Trophoblast cell (in vitro differentiated cells and primary cell): ENCODE measurements at regions not wholly inside any gene's neighbourhood (a gene's known extent, or its start where the extent isn't known, plus 50 kb on each side); places are given as distances from the start of the nearest gene placed in this dataset.

Source experiments
- DNase-seq, 2 donors: peaks; one replicate each; pipeline ENCODE4 v3.0.0-alpha.2; 2016
- H2AFZ ChIP-seq: 2 replicates; pipeline ENCODE4 v1.6.1; 2013; ENCODE audit warnings: low read length, moderate library complexity, mild to moderate bottlenecking; ENCODE audit not compliant: insufficient read depth, poor library complexity
- H2AK5ac ChIP-seq: 2 replicates; pipeline ENCODE4 v1.6.1; 2013; ENCODE audit warnings: mild to moderate bottlenecking, low read length
- H2BK120ac ChIP-seq: 2 replicates; pipeline ENCODE4 v1.6.1; 2013; ENCODE audit warnings: low read length, mild to moderate bottlenecking, moderate library complexity; ENCODE audit not compliant: insufficient read depth, poor library complexity
- H2BK12ac ChIP-seq: 2 replicates; pipeline ENCODE4 v1.6.1; 2013; ENCODE audit warnings: mild to moderate bottlenecking, low read length, moderate library complexity
- H2BK5ac ChIP-seq: 2 replicates; pipeline ENCODE4 v1.6.1; 2013; ENCODE audit warnings: low read length, low read depth, moderate library complexity, mild to moderate bottlenecking; ENCODE audit not compliant: poor library complexity
- H3K14ac ChIP-seq: 2 replicates; pipeline ENCODE4 v1.6.1; 2013; ENCODE audit warnings: mild to moderate bottlenecking, low read length
- H3K18ac ChIP-seq: 2 replicates; pipeline ENCODE4 v1.6.1; 2013; ENCODE audit warnings: mild to moderate bottlenecking, low read length
- H3K23ac ChIP-seq: 2 replicates; pipeline ENCODE4 v1.6.1; 2013; ENCODE audit warnings: low read length
- H3K27ac ChIP-seq: 2 replicates; pipeline ENCODE4 v1.5.1; 2013; ENCODE audit warnings: low read depth, mild to moderate bottlenecking, inconsistent platforms, low read length, moderate library complexity
- H3K27me3 ChIP-seq: 2 replicates; pipeline ENCODE4 v1.6.1; 2013; ENCODE audit warnings: inconsistent platforms, mild to moderate bottlenecking, low read length, moderate library complexity; ENCODE audit not compliant: insufficient read depth
- H3K36me3 ChIP-seq, 2 experiments: 1 replicate in 1 of 2; 2 replicates in 1 of 2; pipeline ENCODE4 v1.6.1; 2013; ENCODE audit warnings: low read length in 2 of 2, mild to moderate bottlenecking in 2 of 2, moderate library complexity in 1 of 2; ENCODE audit not compliant: insufficient read depth in 2 of 2, control insufficient read depth in 1 of 2
- H3K4ac ChIP-seq: 2 replicates; pipeline ENCODE4 v1.6.1; 2013; ENCODE audit warnings: low read depth, mild to moderate bottlenecking, low read length, moderate library complexity
- H3K4me1 ChIP-seq, 2 experiments: 1 replicate in 1 of 2; 2 replicates in 1 of 2; pipeline ENCODE4 v1.6.1; 2013; ENCODE audit warnings: low read length in 2 of 2, mild to moderate bottlenecking in 2 of 2, moderate library complexity in 1 of 2; ENCODE audit not compliant: insufficient read depth in 2 of 2, control insufficient read depth in 1 of 2
- H3K4me2 ChIP-seq: 2 replicates; pipeline ENCODE4 v1.6.1; 2013; ENCODE audit warnings: inconsistent platforms, mild to moderate bottlenecking, low read length, moderate library complexity
- H3K4me3 ChIP-seq: 2 replicates; pipeline ENCODE4 v1.5.1; 2013; ENCODE audit warnings: mild to moderate bottlenecking, low read depth, low read length, inconsistent platforms
- H3K79me1 ChIP-seq: one replicate; pipeline ENCODE4 v1.6.1; 2013; ENCODE audit warnings: low read length
- H3K79me2 ChIP-seq: 2 replicates; pipeline ENCODE4 v1.6.1; 2013; ENCODE audit warnings: low read length, mild to moderate bottlenecking; ENCODE audit not compliant: control insufficient read depth, insufficient read depth, poor library complexity
- H3K9ac ChIP-seq: 2 replicates; pipeline ENCODE4 v1.6.1; 2013; ENCODE audit warnings: mild to moderate bottlenecking, low read length
- H3K9me3 ChIP-seq: 2 replicates; pipeline ENCODE4 v1.6.1; 2013; ENCODE audit warnings: low read depth, mild to moderate bottlenecking, control low read depth, inconsistent platforms, low read length; ENCODE audit not compliant: insufficient read depth
- H4K12ac ChIP-seq: 2 replicates; pipeline ENCODE4 v1.6.1; 2013; ENCODE audit warnings: low read depth, mild to moderate bottlenecking, low read length, moderate library complexity
- H4K8ac ChIP-seq: 2 replicates; pipeline ENCODE4 v1.6.1; 2013; ENCODE audit warnings: low read depth, mild to moderate bottlenecking, low read length, moderate library complexity
- H4K91ac ChIP-seq: one replicate; pipeline ENCODE4 v1.6.1; 2013; ENCODE audit warnings: low read depth, mild to moderate bottlenecking, low read length, moderate library complexity
- WGBS: extraction: QIAGEN DNeasy Blood & Tissue Kit; methylation state at CpG from one replicate; pipeline ENCODE4 v1.1.7; 2013; ENCODE audit warnings: missing lambda C conversion rate; ENCODE audit not compliant: insufficient read length, insufficient coverage; ENCODE audit errors: extremely low coverage; 5-methylcytosine and 5-hydroxymethylcytosine counted together

DNA sequence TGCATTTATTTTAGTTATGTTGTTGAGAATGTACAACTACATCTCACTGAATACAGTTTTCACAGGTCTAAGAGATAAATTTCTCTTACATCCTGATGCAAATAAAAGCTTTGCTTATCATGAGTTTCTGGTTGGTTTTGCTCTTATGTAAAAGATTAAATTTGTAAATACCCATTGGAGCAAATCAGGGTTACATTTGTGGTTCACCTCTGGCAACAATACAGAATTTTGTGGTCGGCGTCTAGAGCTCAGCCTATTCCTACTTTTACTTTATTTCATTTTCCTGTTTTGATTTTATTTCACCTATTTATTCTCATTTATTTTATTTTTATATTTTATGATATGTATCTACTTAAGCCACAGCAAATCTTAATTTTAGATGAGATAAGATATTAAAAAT, 271.9 kb upstream of the MARCKS start:
- no peak overlapping the region for H2AK5ac ChIP-seq
- H4K8ac ChIP-seq, result no peak overlapping the region
- H3K79me2 ChIP-seq, result no peaks in the 10 kb centered on the region
- H3K9ac ChIP-seq, result no peak overlapping the region
- no peaks in the 10 kb centered on the region for H3K9me3 ChIP-seq
- H3K14ac ChIP-seq, result no peak overlapping the region
- H3K79me1 ChIP-seq, result no peaks in the 10 kb centered on the region
- H2BK120ac ChIP-seq, result no peak overlapping the region
- H3K4me3 ChIP-seq, result no peak overlapping the region
- no peak overlapping the region for H3K18ac ChIP-seq
- H3K23ac ChIP-seq, result no peak overlapping the region
- H2BK5ac ChIP-seq, result no peak overlapping the region
- no peaks in the 10 kb centered on the region for H3K36me3 ChIP-seq
- H2BK12ac ChIP-seq, result no peak overlapping the region
- no peak overlapping the region for H3K4ac ChIP-seq
- no peak overlapping the region for H4K91ac ChIP-seq
- no peak overlapping the region for H4K12ac ChIP-seq
- H3K27ac ChIP-seq, result no peak overlapping the region
- no peak for DNase-seq
- H3K4me1 ChIP-seq, result no peaks in the 10 kb centered on the region
- no peak overlapping the region for H3K4me2 ChIP-seq
- H3K27me3 ChIP-seq, result no peaks in the 10 kb centered on the region
- no peak overlapping the region for H2AFZ ChIP-seq
- WGBS, result no CpG with 5 or more reads among the region's 2 CpGs

DNA sequence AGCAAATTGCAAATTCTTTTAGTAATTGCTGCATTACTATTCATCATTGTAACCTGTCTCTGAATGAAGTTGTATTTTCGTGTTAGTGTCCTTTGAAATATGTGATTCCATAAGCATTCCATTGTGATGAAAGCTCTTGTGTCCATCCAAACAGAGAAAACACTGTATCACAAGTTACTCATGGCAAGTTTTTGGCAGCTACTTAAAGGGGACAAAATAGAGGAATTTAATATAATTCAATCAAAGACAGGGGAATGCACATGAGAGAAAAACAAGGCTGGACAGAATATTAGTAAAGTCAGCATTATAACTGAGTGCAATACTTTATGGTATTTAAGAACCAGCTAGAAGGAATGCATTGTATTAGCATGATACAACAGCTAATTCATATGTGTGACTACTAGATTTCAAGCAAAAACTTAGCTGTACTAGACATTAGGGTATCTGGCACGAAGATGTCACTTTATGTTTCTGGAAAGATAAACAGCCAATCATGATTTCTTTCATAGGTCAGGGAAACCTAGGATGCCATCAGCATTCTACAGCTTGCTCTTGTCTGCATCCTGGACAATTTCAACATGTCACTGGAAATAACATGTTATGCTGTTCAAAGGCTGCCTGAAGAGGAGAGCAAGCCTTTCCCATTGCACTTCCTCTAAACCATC, 270.6 kb upstream of the MARCKS start:
- Histone ChIP-seq H3K14ac (no peak overlapping the region), H3K4me1 (no peaks in the 10 kb centered on the region), H3K18ac (no peak overlapping the region), H3K9me3 (no peaks in the 10 kb centered on the region), H4K12ac (no peak overlapping the region), H4K8ac (no peak overlapping the region), H3K27me3 (no peaks in the 10 kb centered on the region), H3K4ac (no peak overlapping the region), H3K23ac (no peak overlapping the region), H3K4me3 (no peak overlapping the region), H2BK120ac (no peak overlapping the region), H3K9ac (no peak overlapping the region), H3K79me2 (no peaks in the 10 kb centered on the region), H4K91ac (no peak overlapping the region), H3K27ac (no peak overlapping the region), H2BK12ac (no peak overlapping the region), H3K4me2 (no peak overlapping the region), H2BK5ac (no peak overlapping the region), H3K36me3 (no peaks in the 10 kb centered on the region), H2AFZ (no peak overlapping the region), H3K79me1 (no peaks in the 10 kb centered on the region), H2AK5ac (no peak overlapping the region)
- no peak for DNase-seq
- WGBS, result no CpG with 5 or more reads among the region's 2 CpGs

DNA sequence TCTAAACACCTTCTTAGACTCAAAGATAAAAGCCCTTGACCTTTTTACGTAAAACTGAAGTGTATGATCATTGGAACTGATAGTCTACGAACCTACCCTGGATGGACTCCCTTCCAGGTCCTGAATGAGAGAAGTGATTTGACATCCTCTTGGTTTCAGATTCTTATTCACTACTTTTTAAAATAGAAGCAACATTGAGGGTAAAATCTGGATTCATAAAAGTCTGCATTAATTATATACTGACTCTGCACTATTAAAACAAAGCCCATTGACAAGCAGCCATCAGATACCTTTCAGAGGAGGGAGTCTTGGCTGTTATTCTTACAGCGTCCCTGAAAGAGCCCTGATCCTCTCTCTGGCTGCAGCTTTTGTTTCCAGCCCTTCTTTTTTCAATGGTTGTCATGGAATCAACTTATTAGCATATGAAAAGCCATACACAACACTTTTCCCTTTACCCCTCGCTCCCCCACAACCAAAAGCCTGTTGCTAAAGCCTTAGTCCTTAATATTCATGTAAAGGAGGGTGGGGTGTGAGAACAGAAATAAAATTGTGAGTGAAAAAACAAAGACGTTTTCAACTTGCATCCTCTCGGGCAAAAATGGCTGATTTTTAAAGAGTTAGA, 270.0 kb upstream of the MARCKS start:
- no CpG with 5 or more reads among the region's 6 CpGs for WGBS
- no peak overlapping the region for H3K18ac ChIP-seq

GRCh38 chr6:113588646-113589045, 268.5 kb upstream of the MARCKS start:
- H4K91ac ChIP-seq, result no peak overlapping the region
- no peaks in the 10 kb centered on the region for H3K9me3 ChIP-seq
- no peak overlapping the region for H2AK5ac ChIP-seq
- DNase-seq, result no peak
- no peak overlapping the region for H2BK5ac ChIP-seq
- H3K14ac ChIP-seq, result no peak overlapping the region
- H2BK120ac ChIP-seq, result no peak overlapping the region
- H3K36me3 ChIP-seq, result no peaks in the 10 kb centered on the region
- H4K8ac ChIP-seq, result no peak overlapping the region
- no CpG with 5 or more reads among the region's 1 CpG for WGBS
- H3K4me3 ChIP-seq, result no peak overlapping the region
- H3K27me3 ChIP-seq, result no peaks in the 10 kb centered on the region
- H3K4me2 ChIP-seq, result no peak overlapping the region
- H2AFZ ChIP-seq, result no peak overlapping the region
- no peak overlapping the region for H3K18ac ChIP-seq
- no peak overlapping the region for H3K4ac ChIP-seq
- H3K79me1 ChIP-seq, result no peaks in the 10 kb centered on the region
- H3K9ac ChIP-seq, result no peak overlapping the region
- no peak overlapping the region for H4K12ac ChIP-seq
- H3K23ac ChIP-seq, result no peak overlapping the region
- no peak overlapping the region for H2BK12ac ChIP-seq
- H3K79me2 ChIP-seq, result no peaks in the 10 kb centered on the region
- H3K27ac ChIP-seq, result no peak overlapping the region
- no peaks in the 10 kb centered on the region for H3K4me1 ChIP-seq

More for the DNA sequence above, 270.0 kb upstream of the MARCKS start:
- no peaks in the 10 kb centered on the region for H3K4me1 ChIP-seq
- no peaks in the 10 kb centered on the region for H3K36me3 ChIP-seq
- no peak overlapping the region for H2AFZ ChIP-seq
- H3K9ac ChIP-seq, result no peak overlapping the region
- H2BK120ac ChIP-seq, result peak overlapping the region; percentile 17
- no peak for DNase-seq
- H2BK5ac ChIP-seq, result no peak overlapping the region
- H3K4me3 ChIP-seq, result no peak overlapping the region
- no peak overlapping the region for H3K27ac ChIP-seq
- H3K4me2 ChIP-seq, result no peak overlapping the region
- H3K4ac ChIP-seq, result no peak overlapping the region
- no peak overlapping the region for H4K12ac ChIP-seq
- H2AK5ac ChIP-seq, result no peak overlapping the region
- no peaks in the 10 kb centered on the region for H3K79me2 ChIP-seq
- no peak overlapping the region for H4K91ac ChIP-seq
- no peak overlapping the region for H3K14ac ChIP-seq
- H3K9me3 ChIP-seq, result no peaks in the 10 kb centered on the region
- H4K8ac ChIP-seq, result no peak overlapping the region
- no peak overlapping the region for H3K23ac ChIP-seq
- no peak overlapping the region for H2BK12ac ChIP-seq
- no peaks in the 10 kb centered on the region for H3K79me1 ChIP-seq
- H3K27me3 ChIP-seq, result no peaks in the 10 kb centered on the region
